EL (cell line): ENCODE measurements at regions not wholly inside any gene's neighbourhood (a gene's known extent, or its start where the extent isn't known, plus 50 kb on each side); places are given as distances from the start of the nearest gene placed in this dataset.
"Not testable (repeated sequence)": the region's sequence is repeated elsewhere in the genome, so short reads cannot be mapped to it uniquely, and the experiment has no call there.

ENCODE experiments used
- DNase-seq: peaks from one replicate; pipeline ENCODE4 v3.0.0-alpha.2; 2016

DNA sequence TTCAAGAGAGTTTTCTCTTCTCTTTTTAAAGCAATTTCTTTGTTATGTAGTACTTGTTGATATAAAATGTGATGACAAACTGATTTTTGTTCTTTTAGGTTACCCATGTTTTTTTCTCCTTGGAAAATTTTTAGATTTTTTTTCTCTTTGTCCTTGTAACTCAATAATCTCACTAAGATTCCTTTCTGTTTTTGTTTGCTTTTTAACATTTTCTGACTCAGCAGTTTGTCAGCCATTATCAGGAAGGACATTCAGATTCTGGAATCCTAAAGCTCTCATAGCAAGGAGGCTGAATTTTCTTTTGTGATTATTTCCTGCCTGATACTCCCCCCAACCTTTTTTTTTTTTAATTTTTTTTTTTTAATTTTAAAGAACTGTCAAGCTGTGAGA, 75.2 kb upstream of the CITED2 start:
- DNase-seq: peak; percentile 19

DNA sequence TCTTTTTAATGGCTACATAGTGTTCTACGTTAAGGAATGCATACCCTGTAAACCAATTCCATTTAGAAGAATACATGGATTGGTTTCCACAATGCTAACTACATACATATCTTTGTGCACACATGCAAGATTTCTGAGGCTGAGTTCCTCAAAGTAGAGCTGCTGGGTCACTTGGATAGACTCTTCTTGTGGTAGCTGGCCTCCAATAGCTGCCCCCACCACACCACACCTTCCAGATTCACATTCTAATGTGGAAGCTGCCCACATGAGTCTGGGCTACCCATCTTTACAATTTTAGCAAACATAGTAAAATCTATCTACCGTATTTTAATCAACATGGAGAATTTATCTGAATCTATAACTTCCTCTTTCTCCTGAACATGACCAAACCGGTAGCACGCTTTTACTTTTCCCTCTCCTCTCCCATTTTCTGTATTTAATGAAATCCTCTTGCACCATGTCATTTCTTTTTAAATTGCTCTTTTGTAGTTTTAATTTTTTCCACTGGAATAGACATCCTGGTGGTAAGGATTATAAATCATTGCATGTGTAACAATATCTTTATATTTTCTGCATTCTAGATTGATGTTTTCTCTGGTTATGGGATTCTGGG, 74.7 kb upstream of the CITED2 start:
- no peak for DNase-seq

- peak; percentile 27 for DNase-seq
These were observed 73.7 kb upstream of the CITED2 start for GRCh38 chr6:139448051-139448649.

- no peak for DNase-seq
These were observed 73.2 kb upstream of the CITED2 start for GRCh38 chr6:139447656-139447975.

DNA sequence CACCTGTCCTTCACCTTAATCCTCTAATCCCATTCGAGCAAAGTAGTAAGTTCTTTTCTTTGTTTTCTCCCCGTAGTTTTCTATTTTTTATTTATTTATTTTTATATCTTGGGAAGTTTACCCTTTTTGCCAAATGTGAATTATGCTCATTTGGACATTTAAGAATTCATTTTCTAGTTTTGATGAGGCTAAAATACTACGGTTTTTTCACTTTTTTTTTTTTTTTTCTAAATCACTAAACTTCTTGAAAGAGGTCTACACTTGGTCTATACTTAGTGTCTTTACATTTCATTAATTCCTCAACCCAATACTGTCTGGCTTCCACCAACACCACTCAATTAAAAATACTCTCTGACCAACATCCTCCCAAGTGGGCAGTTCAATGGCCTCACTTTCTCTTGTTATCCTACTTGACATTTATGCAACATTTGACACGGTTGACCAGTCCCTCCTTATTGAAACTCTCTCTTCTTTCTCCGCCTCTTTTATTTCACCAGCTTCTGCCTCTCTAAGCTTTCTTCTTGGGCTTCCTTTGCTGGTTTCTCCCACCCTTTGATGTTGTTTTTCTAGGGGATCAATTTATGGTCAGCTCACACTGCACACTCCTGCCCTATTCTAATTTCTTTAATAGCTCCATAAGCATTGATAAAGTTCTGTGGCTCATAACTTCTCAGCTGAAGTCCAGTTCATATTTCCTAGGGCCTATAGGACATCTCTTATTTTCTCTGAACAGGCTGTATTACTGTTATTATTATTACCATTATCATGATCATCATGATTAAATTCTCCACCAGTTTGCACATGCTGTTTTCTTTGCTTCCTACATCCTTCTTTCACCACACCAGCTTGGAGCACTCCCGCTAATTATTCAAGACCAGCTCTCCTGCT, 72.6 kb upstream of the CITED2 start:
- DNase-seq: no peak

DNA sequence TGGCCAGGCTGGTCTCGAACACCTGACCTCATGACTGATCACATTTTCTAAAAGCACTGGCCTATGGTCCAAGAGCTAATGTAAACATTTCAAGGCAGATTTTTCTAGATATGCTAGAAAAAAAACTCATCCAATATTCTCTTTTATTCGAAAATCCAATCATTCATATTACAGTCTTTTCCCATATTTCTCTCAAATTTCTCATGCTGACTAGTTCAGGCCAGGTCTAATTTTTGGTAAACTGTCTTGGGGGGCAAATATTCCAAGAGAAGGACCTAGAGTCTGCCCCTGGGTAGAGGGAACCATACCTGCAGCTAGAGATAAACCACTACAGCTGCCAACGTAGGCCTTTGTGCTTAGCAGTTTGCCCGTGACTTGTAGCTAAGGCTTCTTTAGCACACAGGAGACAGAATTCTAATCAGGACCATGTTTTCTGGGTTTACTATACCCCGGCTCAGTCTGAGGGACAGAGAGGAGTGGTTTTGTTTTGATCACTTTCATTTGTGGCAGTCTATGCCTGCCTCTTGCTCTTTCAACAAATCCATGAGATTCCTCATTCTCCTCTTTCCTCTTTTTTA, 71.8 kb upstream of the CITED2 start:
- DNase-seq: no peak

GRCh38 chr6:139444273-139444787, 69.9 kb upstream of the CITED2 start:
- DNase-seq: not testable (repeated sequence)

DNA sequence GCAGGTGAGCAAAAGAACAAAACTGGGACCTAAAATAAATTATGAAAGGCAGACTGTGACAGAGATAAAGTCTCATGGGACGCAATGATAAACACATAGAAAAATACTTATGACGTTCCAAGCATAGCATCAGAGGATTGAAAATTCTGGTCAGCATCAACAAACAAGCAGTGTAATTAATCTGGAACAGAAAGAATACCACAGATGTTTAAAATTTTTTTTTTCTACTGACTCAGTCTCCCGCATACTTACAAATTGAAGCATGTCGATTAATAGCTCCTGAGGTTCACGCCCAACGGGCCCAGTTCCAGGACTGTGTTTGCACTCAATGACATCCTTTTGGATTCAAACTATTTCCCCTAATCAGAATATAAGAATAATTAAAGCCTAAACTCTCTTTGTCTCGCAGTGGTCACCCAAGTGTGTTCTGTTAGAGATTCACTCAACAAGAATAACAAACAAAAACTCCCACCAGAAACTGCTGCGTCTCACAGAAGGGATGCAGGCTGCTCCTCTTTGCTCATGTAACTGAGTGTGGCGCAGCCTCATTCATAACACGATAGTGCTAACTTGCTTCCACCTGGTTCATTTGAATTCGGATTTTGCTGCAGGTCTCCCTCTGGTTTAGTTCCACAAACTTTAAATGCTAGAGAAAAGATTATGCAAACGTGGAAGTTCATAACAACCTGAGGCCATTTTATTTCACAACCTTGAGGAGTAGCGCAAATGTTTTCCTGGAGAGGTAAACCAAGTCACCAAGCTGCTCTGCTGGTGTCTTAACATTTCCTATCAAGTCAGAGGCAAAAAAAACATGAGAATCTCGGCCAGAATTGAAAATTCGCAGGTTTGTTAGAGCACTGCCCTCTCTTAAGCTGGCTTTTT, 69.0 kb upstream of the CITED2 start:
- DNase-seq: peak; percentile 60

DNA sequence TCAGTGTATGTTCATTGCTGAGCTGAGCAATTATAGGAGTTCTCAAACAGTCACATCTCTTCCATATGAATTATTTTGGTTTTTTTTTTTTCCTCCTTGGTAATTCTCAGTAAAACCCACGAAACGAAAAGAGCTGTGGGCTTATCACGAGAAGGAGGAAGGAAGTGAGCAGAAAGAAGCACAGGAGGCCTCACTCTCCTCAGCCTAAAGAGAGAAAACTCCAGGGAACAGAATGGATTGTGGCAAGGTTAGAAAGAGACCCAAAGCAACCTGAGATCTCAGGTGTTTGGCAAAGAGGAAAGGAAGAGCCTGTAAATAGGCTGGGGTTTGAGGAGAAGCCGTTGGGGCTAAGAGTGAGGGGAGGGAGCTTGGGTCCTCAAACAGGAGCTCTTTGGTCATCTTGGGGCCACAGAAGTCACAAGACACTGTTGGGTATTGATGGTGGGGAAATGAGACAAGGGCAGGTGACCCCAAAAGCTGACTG, 67.8 kb upstream of the CITED2 start:
- no peak for DNase-seq

DNA sequence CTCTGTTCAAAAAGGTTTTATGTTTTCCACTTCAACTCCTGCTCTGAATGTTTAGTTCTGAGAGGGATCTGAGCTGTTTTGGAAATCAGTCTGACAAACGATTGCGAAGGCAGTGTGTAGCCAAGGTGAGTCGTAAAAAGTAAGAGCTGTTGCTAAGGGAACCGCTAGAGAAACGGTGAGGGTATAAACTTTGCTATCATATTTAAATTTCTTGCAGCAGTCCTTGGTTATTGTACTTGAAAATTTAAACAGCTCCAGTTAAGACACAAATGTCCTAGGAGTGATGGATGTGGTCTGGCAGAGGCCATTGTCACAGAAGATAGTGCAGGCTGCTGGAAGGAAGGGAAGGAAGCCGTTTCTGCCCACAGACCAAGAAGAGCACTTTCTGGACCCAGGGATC, 64.9 kb upstream of the CITED2 start:
- DNase-seq: no peak

DNA sequence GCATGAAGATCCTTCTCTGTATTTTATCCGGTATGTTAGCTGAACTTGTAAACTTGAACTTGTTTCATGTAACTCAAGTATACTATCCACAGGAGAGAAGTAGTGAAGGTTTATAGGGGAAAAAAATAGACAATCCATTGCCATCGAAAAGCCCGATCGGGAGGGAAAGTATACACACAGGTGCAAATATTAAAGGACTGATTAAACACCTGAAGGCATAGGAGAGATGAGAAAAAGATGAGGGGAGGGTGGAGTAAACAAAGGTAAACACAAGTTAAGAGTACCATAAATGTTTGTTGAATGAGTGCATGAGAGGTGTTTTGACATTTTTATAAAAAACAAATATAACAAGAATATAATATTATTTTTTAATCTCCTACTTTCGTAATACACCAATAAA, 64.3 kb upstream of the CITED2 start:
- DNase-seq: no peak

DNA sequence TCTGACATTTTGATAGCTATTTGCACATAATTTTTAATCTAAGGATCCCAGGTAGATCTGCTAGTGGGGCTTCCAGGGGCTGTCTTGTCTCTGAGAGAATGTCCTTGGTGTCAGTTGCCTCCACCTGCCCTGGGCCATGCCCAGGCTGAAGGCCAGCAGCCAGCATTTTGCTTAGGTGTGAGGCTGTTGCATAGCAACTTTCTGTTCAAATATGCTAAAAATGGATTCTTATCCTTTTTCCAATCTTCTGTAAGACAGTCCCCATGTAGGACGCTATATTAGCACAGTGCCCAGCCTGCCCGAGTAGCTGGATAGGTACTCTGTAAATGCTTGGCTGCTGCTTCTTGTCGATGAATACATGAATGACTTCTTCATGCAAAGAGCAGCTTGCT, 62.5 kb upstream of the CITED2 start:
- no peak for DNase-seq

GRCh38 chr6:139436200-139436956, 61.9 kb upstream of the CITED2 start:
- DNase-seq: peak; percentile 58

- DNase-seq: peak; percentile 33
These were observed 59.4 kb upstream of the CITED2 start for GRCh38 chr6:139433631-139434419.

DNA sequence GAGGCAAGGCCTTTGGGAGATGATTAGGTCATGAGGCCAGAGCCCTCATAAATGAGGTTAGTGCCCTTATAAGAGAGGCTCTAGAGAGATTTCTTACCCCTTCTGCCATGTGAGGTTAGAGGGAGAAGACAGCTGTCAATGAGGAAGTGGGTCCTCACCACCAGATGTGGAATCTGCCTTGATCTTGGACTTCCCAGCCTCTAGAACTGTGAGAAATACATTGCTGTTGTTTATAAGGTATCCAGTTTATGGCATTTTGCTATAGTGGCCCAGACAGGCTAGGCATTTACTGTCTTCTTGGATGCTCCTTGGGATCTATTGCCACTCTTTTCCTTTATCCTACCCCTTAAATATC, 57.1 kb upstream of the CITED2 start:
- DNase-seq: no peak

DNA sequence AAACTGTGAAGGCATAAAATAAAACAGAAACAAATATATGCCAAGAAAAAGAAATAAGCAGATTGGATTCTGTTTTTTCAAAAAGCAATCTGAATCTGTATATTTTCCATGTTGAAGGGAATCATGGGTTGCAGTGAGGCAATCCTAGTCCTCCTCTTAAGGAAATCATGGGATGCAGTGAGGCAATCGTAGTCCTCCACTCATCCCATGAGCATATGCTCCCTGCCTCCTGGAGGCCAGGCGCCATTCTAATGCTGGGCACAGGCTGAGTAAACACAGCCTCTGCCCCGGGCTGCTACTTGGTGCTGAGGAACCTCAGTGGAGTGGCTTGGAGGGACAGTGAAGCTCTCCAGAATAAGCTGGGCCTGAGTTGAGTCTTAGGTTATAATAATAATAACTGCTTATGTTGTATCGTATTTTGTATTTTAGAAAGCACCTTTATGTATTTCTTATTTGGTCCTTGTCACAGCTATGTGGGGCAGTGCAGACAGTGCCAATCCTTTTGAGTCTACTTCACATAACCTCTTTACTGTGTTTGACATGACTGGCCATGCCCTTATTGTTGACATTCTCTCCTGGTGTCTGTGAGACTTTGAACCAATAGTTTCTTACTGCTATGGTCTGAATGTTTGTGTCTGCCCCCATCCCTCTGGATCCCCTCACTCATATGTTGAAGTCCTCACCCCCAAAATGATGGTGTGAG, 56.6 kb upstream of the CITED2 start:
- no peak for DNase-seq

GRCh38 chr6:139429580-139430145, 55.2 kb upstream of the CITED2 start:
- no peak for DNase-seq

DNA sequence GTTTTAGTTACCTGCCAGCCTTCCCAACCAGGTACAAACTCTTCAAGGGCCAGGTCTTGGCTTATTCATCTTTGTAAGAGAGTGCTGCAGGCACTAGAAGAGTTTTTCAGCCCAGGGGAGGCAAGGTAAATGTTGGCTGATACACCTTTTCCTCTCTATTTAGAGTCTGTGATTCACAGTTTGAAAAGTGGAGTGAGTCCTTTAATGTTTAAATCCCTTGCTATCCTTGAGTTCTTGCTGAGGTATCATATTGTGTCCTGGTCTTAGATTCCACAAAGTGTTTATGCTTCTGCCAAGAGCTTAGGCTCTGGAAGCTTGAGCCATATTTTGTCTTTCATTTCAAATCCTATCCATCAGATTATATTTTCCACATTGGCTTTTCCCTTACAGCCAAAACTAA, 52.8 kb upstream of the CITED2 start:
- DNase-seq: no peak

DNA sequence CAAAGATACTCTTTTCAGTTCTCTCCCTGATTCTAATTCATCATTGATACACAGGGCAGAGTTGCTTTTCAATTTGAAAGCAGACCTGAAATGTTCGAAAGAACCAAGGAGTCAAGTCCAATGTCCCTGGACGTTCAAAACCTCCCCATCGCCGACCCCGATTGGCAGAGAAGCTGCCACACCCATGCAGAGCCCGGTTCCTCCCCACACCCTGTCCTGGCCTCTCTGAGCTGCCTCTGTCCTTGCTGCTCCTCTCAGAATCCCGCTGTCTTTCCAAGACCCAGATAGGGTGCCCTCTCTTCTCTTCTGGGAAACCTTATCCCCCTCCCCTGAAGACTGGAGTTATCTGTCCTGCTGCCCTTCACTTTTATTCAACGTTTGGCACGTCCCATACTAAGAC, 52.3 kb upstream of the CITED2 start:
- DNase-seq: no peak

DNA sequence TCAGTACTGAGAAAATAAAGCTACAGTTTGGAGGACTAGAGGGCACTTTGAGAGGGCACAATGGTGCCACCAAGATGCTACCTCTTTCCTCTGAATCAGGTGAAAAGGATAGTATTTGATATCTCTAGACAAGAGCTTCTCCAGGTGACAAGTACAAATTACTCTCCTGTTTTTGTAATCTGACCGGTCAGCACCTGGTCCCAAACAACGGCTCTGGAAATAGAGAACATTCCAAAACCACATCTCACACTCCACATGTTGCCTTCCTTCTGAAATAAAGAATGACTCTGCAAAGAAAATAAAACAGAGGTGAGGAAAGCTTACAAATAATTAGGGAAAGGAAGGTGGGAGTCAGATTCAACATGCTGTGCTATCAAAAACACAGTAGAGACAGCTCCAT, 51.3 kb upstream of the CITED2 start:
- DNase-seq: no peak
